Mammary epithelial cell (primary cell): ENCODE measurements at regions not wholly inside any gene's neighbourhood (a gene's known extent, or its start where the extent isn't known, plus 50 kb on each side); places are given as distances from the start of the nearest gene placed in this dataset.

Experiments
- EZH2 ChIP-seq: IDR thresholded peaks from 2 replicates; pipeline ENCODE4 v1.6.1; 2012; ENCODE audit warnings: low read length, inconsistent platforms, borderline replicate concordance
- TF ChIP-seq, protein P1 (sequence below), 2 donors: IDR thresholded peaks in 1 of 2; conservative IDR thresholded peaks in 1 of 2; 2 replicates each; pipeline ENCODE4 v1.5.1; 2011 to 2012; ENCODE audit warnings: inconsistent platforms in 2 of 2, low read length in 2 of 2, mild to moderate bottlenecking in 2 of 2, control low read depth in 1 of 2, low read depth in 1 of 2; ENCODE audit not compliant: insufficient read depth in 1 of 2; ENCODE audit errors: extremely low read depth in 1 of 2

DNA sequence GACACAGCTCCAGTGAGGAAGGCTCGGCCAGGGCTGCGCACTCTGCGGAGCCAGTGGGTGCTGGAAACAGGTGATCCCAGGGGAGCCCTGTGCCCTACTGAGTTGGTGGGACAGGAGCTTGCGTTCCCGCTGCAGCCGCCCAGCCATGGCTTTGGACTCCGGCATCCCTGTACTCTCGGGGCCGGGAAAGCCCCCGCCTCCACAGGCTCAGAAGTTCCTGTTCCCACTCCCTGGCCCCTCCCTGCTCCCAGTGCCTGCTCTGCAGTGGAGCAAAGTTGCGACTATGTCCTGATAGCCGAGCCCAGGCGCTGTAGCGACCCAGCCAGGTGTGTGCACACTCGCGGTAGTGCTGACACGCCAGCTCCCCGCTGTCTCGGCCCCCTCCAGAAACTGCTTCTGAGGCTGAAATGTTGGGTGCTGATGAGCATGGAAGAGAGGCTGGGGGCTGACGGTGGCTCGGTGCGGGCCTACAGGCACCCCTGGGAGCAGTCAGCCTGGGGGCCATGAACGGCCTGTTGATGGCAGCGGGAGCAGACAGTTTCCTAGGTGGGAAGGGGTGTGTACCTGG is 344.6 kb upstream of the MGAT4C start:
- TF ChIP-seq, protein P1, sequence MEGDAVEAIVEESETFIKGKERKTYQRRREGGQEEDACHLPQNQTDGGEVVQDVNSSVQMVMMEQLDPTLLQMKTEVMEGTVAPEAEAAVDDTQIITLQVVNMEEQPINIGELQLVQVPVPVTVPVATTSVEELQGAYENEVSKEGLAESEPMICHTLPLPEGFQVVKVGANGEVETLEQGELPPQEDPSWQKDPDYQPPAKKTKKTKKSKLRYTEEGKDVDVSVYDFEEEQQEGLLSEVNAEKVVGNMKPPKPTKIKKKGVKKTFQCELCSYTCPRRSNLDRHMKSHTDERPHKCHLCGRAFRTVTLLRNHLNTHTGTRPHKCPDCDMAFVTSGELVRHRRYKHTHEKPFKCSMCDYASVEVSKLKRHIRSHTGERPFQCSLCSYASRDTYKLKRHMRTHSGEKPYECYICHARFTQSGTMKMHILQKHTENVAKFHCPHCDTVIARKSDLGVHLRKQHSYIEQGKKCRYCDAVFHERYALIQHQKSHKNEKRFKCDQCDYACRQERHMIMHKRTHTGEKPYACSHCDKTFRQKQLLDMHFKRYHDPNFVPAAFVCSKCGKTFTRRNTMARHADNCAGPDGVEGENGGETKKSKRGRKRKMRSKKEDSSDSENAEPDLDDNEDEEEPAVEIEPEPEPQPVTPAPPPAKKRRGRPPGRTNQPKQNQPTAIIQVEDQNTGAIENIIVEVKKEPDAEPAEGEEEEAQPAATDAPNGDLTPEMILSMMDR (conservative IDR thresholded peaks at IDR 0.05 in 1 of 2, IDR thresholded peaks at IDR 0.05 in 1 of 2; ENCODE audit: extremely low read depth in 1 of 2, insufficient read depth in 1 of 2, low read depth in 1 of 2, low read length in 2 of 2): no peak
- no peak for TF ChIP-seq EZH2
